Hepatocyte (in vitro differentiated cells): ENCODE measurements at regions not wholly inside any gene's neighbourhood (a gene's known extent, or its start where the extent isn't known, plus 50 kb on each side); places are given as distances from the start of the nearest gene placed in this dataset.

Experiments used
- DNase-seq: peaks from one replicate; pipeline ENCODE4 v3.0.0-alpha.2; 2016; ENCODE audit warnings: low spot score
- H2AFZ ChIP-seq: fragments of 200-600 bp; sonication (generic); 2 replicates; pipeline ENCODE4 v1.6.0; 2016; ENCODE audit warnings: antibody characterized with exemption, mild to moderate bottlenecking
- H3K27ac ChIP-seq: fragments of 200-600 bp; sonication (generic); 2 replicates; pipeline ENCODE4 v1.5.1; 2016; ENCODE audit warnings: mild to moderate bottlenecking
- H3K27me3 ChIP-seq: fragments of 200-600 bp; sonication (generic); 2 replicates; pipeline ENCODE4 v1.6.1; 2016
- H3K36me3 ChIP-seq: fragments of 200-600 bp; sonication (generic); replicated peaks from 2 replicates; pipeline ENCODE4 v1.5.1; 2016; ENCODE audit warnings: low read depth; ENCODE audit not compliant: insufficient read depth
- H3K4me1 ChIP-seq: fragments of 200-600 bp; sonication (generic); 2 replicates; pipeline ENCODE4 v1.5.1; 2016; ENCODE audit warnings: mild to moderate bottlenecking, moderate library complexity; ENCODE audit not compliant: insufficient read depth
- H3K4me2 ChIP-seq: fragments of 200-600 bp; sonication (generic); 2 replicates; pipeline ENCODE4 v1.6.0; 2016
- H3K4me3 ChIP-seq: fragments of 200-600 bp; sonication (generic); 2 replicates; pipeline ENCODE4 v1.5.1; 2016; ENCODE audit warnings: mild to moderate bottlenecking
- H3K79me2 ChIP-seq: fragments of 200-600 bp; sonication (generic); 2 replicates; pipeline ENCODE4 v1.6.0; 2017; ENCODE audit warnings: mild to moderate bottlenecking
- H3K9me2 ChIP-seq: fragments of 200-600 bp; sonication (generic); replicated peaks from 2 replicates; pipeline ENCODE4 v1.6.0; 2017; ENCODE audit warnings: mild to moderate bottlenecking; ENCODE audit not compliant: insufficient read depth
- H3K9me3 ChIP-seq: fragments of 200-600 bp; sonication (generic); 2 replicates; pipeline ENCODE4 v1.5.1; 2016; ENCODE audit warnings: low read depth, mild to moderate bottlenecking
- H4K20me1 ChIP-seq: fragments of 200-600 bp; sonication (generic); 2 replicates; pipeline ENCODE4 v1.6.0; 2016; ENCODE audit warnings: mild to moderate bottlenecking; ENCODE audit not compliant: insufficient read depth, poor library complexity, severe bottlenecking
- CTCF ChIP-seq: fragments of 200-600 bp; sonication (generic); IDR thresholded peaks from 2 replicates; pipeline ENCODE4 v1.5.1; 2016; ENCODE audit warnings: antibody characterized with exemption, mild to moderate bottlenecking; ENCODE audit not compliant: poor library complexity
- EZH2 ChIP-seq: fragments of 200-600 bp; sonication (generic); IDR thresholded peaks from 2 replicates; pipeline ENCODE4 v1.6.1; 2016; ENCODE audit warnings: antibody characterized with exemption, mild to moderate bottlenecking, borderline replicate concordance
- EZH2phosphoT487 ChIP-seq: fragments of 200-600 bp; sonication (generic); IDR thresholded peaks from one replicate; pipeline ENCODE4 v1.6.1; 2018; ENCODE audit warnings: antibody characterized with exemption, mild to moderate bottlenecking, low read depth, moderate library complexity; ENCODE audit not compliant: unreplicated experiment, severe bottlenecking
- WGBS: methylation state at CpG from one replicate; pipeline ENCODE4 v1.1.6; 2016; ENCODE audit warnings: low lambda C conversion rate; ENCODE audit errors: missing lambda C conversion rate; 5-methylcytosine and 5-hydroxymethylcytosine counted together

- Histone ChIP-seq H3K9me2 (no peaks in the 10 kb centered on the region), H3K27me3 (no peaks in the 10 kb centered on the region), H3K9me3 (no peaks in the 10 kb centered on the region), H3K79me2 (no peaks in the 10 kb centered on the region), H3K4me3 (no peak overlapping the region), H3K4me2 (no peak overlapping the region), H3K4me1 (no peaks in the 10 kb centered on the region), H3K27ac (no peak overlapping the region), H3K36me3 (no peaks in the 10 kb centered on the region), H2AFZ (no peak overlapping the region), H4K20me1 (no peaks in the 10 kb centered on the region)
- WGBS: 84% methylated on average over 1 of the region's 1 CpG
- TF ChIP-seq EZH2phosphoT487 (no peak), CTCF (no peak), EZH2 (no peak)
- no peak for DNase-seq
These were observed 1169.2 kb downstream of the OTOL1 start for GRCh38 chr3:162665684-162666391.

- H3K4me1 ChIP-seq: no peaks in the 10 kb centered on the region
- H3K9me3 ChIP-seq: no peaks in the 10 kb centered on the region
- no peak for DNase-seq
- H3K4me2 ChIP-seq: no peak overlapping the region
- no peaks in the 10 kb centered on the region for H4K20me1 ChIP-seq
- no peaks in the 10 kb centered on the region for H3K9me2 ChIP-seq
- H3K79me2 ChIP-seq: no peaks in the 10 kb centered on the region
- no peaks in the 10 kb centered on the region for H3K27me3 ChIP-seq
- H3K4me3 ChIP-seq: no peak overlapping the region
- H3K36me3 ChIP-seq: no peaks in the 10 kb centered on the region
- no peak overlapping the region for H2AFZ ChIP-seq
- 92% methylated on average over 10 of the region's 10 CpGs for WGBS
- TF ChIP-seq CTCF: no peak
- TF ChIP-seq EZH2: no peak
- no peak for TF ChIP-seq EZH2phosphoT487
- no peak overlapping the region for H3K27ac ChIP-seq
These were observed 1170.2 kb downstream of the OTOL1 start for GRCh38 chr3:162666835-162667234.

- no peak for TF ChIP-seq EZH2
- TF ChIP-seq EZH2phosphoT487: no peak
- TF ChIP-seq CTCF: no peak
- Histone ChIP-seq H2AFZ (no peak overlapping the region), H3K4me1 (no peaks in the 10 kb centered on the region)
These were observed 1173.6 kb downstream of the OTOL1 start for GRCh38 chr3:162670181-162670580.

More at GRCh38 chr3:162670181-162670580, 1173.6 kb downstream of the OTOL1 start:
- H3K9me3 ChIP-seq: no peaks in the 10 kb centered on the region
- H3K79me2 ChIP-seq: no peaks in the 10 kb centered on the region
- no peaks in the 10 kb centered on the region for H3K36me3 ChIP-seq
- no peak overlapping the region for H3K4me2 ChIP-seq
- H4K20me1 ChIP-seq: no peaks in the 10 kb centered on the region
- no peak overlapping the region for H3K4me3 ChIP-seq
- no peak overlapping the region for H3K27ac ChIP-seq
- DNase-seq: no peak
- no peaks in the 10 kb centered on the region for H3K27me3 ChIP-seq
- H3K9me2 ChIP-seq: no peaks in the 10 kb centered on the region
